Posterior cingulate gyrus (tissue), 11 donors: ENCODE measurements at regions not wholly inside any gene's neighbourhood (a gene's known extent, or its start where the extent isn't known, plus 50 kb on each side); places are given as distances from the start of the nearest gene placed in this dataset.

Experiments used
- DNase-seq, 10 donors: peaks; one replicate each; pipeline versions ENCODE4 v3.0.0 to v3.0.0-alpha.2; 2020 to 2021; ENCODE audit warnings: mixed read lengths in 3 of 10
- intact Hi-C: fragments of 100-400 bp; cut with DNase I; formaldehyde crosslinking; loops from one replicate; pipeline ENCODE4 v1.15.1; 2023

- intact Hi-C loops: no loop called here
Measured at GRCh38 chr3:177470197-177470941, 273.1 kb upstream of the TBL1XR1 start.

DNA sequence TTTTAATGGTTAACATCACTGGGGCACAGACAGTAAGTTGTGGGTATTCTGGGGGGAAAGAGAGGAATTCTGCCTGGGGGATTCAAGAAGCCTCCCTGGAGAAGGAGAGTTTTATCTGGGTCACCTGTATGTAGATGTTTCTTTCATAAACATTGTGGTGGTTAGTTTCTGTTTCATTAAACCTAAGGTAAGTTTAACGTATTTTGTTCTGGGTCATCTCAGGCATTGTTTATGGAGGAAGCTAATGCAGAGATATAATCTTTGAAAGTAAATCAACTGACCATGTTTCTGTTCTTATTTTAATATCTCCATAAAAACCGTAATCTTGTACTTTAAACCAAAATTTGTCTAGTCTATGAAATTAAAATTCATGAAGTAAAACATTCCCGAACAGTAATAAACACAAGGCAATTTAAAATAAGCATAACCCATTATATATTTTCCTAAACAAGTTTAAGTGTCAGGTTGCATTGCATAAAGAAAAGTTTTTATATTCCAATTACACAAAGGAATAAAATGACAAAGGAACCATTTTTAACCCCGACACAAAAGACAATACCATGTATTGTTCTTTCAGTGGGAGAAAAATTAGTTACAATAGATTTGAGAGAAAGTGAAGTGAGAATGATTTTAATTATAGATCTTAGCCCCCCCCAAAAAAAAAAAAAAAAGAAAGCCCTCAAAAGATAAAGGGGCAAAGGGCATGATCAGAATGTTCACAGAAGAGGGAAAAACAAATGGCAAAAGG lies 274.6 kb upstream of the TBL1XR1 start:
- intact Hi-C loops: no loop called here
- DNase-seq: no peak

More at GRCh38 chr3:177470197-177470941, 273.1 kb upstream of the TBL1XR1 start:
- no peak for DNase-seq

GRCh38 chr3:177473184-177473583 lies 275.9 kb upstream of the TBL1XR1 start:
- DNase-seq: no peak
- intact Hi-C loops: no loop called here

DNA sequence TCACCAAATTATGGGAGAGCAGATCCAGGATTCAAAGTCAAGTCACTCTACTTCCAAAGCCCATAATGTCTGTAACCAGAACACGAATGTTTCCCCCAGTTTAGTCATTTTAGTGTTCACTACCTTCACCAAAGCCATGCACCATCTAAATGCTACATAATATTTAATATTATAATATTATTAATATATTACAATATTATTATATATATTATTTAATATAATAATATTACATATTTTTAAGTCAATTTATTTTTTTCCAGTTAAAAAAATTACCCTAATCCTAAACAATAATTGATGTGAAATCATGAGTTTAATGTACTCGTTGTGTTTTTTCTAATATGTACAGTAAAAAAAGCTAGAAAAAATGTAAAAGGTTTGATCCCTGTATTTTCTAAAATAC lies 276.6 kb upstream of the TBL1XR1 start:
- intact Hi-C loops: no loop called here
- DNase-seq: no peak

GRCh38 chr3:177474652-177475355 lies 277.5 kb upstream of the TBL1XR1 start:
- DNase-seq: no peak
- intact Hi-C loops: no loop called here

- intact Hi-C loops: no loop called here
- DNase-seq: no peak
Measured at GRCh38 chr3:177475356-177475665, 278.0 kb upstream of the TBL1XR1 start.

- DNase-seq: no peak
- intact Hi-C loops: no loop called here
Measured at GRCh38 chr3:177476495-177476894, 279.2 kb upstream of the TBL1XR1 start.

DNA sequence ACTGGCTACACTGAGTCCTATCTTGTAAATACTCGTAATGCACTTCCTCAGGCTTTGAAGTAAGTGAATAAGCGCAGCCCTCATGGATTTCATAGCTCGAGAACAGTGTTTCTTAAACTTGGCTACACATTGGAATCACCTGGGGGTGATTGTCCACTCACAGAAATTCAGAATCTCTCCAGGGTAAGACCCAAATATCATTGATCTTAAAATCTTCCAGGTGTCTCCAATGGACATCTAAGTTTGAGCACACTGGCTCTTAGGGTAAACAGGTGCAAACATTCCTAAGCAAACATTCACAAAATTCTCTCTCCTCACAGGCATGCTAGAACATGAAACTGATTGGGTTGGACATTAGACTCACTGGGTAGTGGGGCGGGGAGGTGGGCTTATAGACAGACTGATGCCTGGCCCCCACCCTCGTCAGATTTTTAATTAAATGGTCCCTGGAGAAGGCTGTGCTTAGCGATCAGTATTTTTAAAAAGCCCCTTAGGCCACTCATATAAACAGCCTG lies 279.7 kb upstream of the TBL1XR1 start:
- no peak for DNase-seq
- intact Hi-C loops: no loop called here

- intact Hi-C loops: no loop called here
- no peak for DNase-seq
Measured at GRCh38 chr3:177478170-177478867, 281.0 kb upstream of the TBL1XR1 start.

DNA sequence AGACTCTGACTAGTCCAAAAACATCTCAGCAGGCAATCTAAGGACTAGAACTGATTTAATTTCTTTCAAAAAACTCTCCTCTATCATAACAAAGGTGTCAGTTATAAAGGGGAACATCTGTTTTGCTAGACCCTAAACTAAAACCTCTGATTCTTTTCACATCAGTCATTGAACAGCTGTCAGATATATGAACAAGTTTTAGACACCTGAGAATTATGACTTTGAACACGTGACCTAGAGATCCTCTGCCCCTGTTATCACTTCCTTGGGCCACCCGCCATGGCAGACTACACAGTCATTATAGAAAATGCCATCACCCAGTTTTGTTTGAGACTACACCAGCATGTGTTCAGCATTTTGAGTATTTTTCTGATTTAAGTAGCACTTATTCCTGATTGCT lies 282.3 kb upstream of the TBL1XR1 start:
- intact Hi-C loops: no loop called here
- no peak for DNase-seq

DNA sequence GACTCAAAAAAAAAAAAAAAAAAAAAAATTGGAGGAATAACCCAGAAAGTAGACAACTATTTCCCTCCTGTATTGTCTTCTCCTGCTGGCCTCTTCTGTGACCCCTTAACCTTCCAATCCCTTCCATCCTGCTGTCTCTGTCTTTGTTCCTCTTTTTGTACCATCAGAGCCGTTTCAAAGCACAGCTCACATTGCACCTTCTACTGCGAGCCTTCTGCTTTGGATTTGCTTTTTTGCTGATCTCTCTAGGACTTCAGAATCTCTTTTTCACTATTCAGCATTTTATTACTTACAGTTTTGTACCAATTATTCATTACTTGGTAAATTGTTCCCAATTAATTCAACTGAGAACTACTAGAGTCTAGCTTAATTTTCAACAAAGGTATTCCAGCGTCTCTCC lies 284.0 kb upstream of the TBL1XR1 start:
- no peak for DNase-seq
- intact Hi-C loops: no loop called here

- no peak for DNase-seq
- intact Hi-C loops: no loop called here
Measured at GRCh38 chr3:177482048-177482691, 284.9 kb upstream of the TBL1XR1 start.

DNA sequence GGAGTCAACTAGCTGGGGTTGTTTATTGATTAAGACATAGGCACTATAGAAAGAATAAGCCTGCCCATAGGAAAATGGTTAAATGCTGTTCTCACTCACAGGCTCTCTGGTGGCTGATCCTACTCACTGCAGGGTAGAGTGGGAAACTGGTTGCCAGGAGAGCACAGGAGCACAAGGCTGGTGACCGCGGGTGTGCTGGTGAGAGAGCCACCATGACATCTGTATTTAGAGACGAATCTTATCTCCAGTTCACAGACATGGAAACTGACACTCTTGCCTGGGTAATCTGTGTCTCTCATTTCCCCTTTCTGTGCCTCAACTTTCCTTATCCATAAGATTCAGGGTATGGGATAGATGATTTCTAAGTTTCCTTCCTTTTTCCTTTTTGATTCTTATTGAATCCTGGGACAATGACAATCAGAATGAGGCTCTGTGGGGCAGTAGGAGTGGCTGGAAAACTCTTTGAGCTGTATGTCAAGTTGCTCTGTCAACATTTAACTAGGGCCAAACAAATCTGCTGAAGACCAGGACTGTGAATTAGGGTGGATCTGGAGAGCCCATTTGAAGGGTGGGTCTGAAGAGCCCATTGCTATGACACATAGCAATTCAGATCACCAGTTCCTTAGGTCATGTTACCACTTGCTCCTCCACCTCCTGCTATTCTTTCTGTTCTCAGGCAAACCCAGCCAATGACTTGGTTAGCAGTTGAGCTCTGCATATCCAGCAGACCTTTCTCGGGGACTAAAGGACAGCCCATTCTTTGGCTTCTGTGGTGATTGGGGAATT lies 286.1 kb upstream of the TBL1XR1 start:
- DNase-seq: no peak
- intact Hi-C loops: no loop called here

DNA sequence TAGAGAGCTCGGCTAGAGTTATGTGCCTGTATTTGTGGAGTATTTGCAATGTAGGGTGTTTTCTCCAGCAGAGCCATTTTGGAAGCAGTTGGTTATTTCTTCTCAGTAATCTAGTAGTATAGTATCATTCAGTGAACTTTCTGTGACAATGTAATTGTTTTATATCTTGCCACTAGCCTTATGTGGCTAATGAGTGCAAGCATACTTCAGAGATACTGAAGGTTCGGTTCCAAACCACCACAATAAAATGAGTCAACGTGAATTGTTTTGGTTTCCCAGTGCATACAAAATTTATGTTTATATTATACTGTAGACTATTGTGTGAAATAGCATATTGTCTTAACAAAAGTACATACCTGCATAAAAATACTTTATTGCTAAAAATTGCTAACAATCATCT lies 286.9 kb upstream of the TBL1XR1 start:
- intact Hi-C loops: no loop called here
- no peak for DNase-seq

DNA sequence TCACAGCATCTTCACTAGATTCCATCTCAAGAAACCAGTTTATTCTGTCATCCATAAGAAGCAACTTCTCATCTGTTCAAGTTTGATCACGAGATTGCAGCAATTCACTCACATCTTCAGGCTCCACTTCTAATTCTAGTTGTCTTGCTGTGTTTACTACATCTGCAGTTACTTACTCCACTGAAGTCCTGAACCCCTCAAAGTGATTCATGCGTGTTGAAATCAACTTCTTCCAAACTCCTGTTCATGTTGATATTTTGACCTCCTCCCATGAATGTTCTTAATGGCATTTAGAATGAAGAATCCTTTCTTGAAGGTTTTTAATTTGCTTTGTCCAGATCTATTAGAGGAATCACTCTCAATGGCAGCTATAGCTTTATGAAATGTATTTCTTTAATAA lies 287.6 kb upstream of the TBL1XR1 start:
- no peak for DNase-seq
- intact Hi-C loops: no loop called here

DNA sequence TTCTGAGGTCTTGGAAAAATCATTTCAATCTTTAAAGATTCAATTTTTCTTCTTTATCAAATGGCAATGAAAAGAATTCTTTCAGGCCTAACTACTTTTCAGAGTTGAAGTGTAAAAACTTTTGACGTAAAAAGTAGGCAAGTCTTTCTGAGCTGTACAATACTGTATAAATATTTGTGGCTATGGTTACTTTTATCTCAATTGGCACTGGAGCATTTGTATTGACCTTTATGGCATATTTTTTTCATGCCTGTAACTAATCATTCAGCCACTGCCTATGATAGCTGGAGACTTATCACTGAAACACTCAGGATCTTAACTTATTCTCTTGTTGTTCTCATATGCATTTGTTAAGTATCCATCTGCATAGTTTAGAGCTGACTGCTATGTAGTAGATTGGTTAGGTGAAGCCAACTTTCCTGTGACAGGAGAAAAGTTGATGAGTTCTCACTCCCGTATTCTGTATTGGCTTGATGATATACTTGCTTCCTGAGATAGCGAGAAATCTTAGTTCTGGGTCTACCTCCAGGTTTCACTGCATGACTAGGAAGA lies 290.4 kb upstream of the TBL1XR1 start:
- intact Hi-C loops: no loop called here
- no peak for DNase-seq

DNA sequence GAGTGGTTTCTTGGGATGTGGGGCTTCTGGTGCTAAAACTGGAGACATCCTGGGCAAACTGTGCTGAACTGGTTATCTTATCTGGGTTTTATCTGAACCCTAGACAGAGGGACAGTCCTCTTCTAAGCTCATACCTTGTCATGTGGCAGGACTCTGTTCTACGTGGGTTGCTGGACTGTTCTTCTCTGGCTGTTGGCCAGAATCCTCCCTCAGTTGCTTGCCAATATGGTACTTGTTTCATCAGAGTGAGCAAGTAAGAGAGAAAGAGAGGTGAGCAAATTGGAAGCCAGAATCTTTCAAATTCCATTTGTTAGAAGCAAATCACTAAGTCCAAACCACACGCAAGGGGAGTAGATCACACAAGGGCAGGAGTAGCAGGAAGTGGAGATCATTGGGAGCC lies 291.5 kb upstream of the TBL1XR1 start:
- no peak for DNase-seq
- intact Hi-C loops: no loop called here

DNA sequence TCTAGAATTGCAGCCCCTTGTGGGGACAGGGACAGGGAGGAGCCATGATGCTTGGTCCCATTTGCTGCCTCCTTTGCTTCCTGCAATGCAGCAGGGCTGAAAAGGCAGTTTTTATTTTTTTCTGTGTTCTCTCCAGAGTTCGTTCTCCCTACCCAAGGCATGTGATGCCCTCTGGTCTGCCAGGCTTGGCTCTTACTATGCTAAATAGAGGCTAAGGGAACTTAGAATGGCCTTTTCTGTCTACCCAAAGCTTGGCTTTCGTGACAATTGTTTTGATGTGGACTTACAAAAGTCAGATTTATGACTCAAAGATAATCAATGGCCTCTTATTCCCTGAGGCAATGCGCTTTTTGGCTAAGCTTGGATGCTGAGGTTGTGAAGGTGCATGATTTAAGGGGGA lies 293.3 kb upstream of the TBL1XR1 start:
- DNase-seq: peak in 8 of 10 donors; percentile 16 to 90 (median 53)
- intact Hi-C loops: loop anchor here (5.0 to 10.0 kb wide), 3 partner anchors 114 to 293 kb away; partner anchors contain the start of gene TBL1XR1
